Kidney epithelial cell (primary cell): ENCODE measurements at regions not wholly inside any gene's neighbourhood (a gene's known extent, or its start where the extent isn't known, plus 50 kb on each side); places are given as distances from the start of the nearest gene placed in this dataset.
"Not testable (repeated sequence)": the region's sequence is repeated elsewhere in the genome, so short reads cannot be mapped to it uniquely, and the experiment has no call there.

Source experiments
- DNase-seq: peaks from one replicate; pipeline ENCODE4 v3.0.0-alpha.2; 2010; ENCODE audit warnings: low read depth
- H3K27me3 ChIP-seq: 2 replicates; pipeline ENCODE4 v1.6.0; 2011; ENCODE audit warnings: low read length; ENCODE audit not compliant: control insufficient read depth, insufficient read depth
- H3K36me3 ChIP-seq: 2 replicates; pipeline ENCODE4 v1.5.1; 2011; ENCODE audit warnings: low read length; ENCODE audit not compliant: control insufficient read depth, insufficient read depth
- H3K4me3 ChIP-seq: 2 replicates; pipeline ENCODE4 v1.5.1; 2011; ENCODE audit warnings: low read depth, mild to moderate bottlenecking, control low read depth, low read length
- CTCF ChIP-seq: IDR thresholded peaks from 2 replicates; pipeline ENCODE4 v1.5.1; 2011; ENCODE audit warnings: mild to moderate bottlenecking, moderate library complexity, low read length, control low read depth, inconsistent platforms; ENCODE audit not compliant: insufficient read depth, poor library complexity, severe bottlenecking

GRCh38 chr2:16755442-16755841, 89.8 kb upstream of the CYRIA start:
- H3K27me3 ChIP-seq = no peaks in the 10 kb centered on the region
- H3K4me3 ChIP-seq = no peak overlapping the region
- no peaks in the 10 kb centered on the region for H3K36me3 ChIP-seq
- no peak for TF ChIP-seq CTCF
- no peak for DNase-seq

- not testable (repeated sequence) for H3K27me3 ChIP-seq, DNase-seq, H3K36me3 ChIP-seq, H3K4me3 ChIP-seq
Measured at GRCh38 chr2:16753025-16753424, 87.4 kb upstream of the CYRIA start.

GRCh38 chr2:16750925-16751214, 85.2 kb upstream of the CYRIA start:
- not testable (repeated sequence) for DNase-seq, H3K4me3 ChIP-seq, H3K36me3 ChIP-seq, H3K27me3 ChIP-seq

- no peaks in the 10 kb centered on the region for H3K27me3 ChIP-seq
- no peak for TF ChIP-seq CTCF
- H3K4me3 ChIP-seq = no peak overlapping the region
- no peak for DNase-seq
- H3K36me3 ChIP-seq = no peaks in the 10 kb centered on the region
Measured at GRCh38 chr2:16750175-16750924, 84.7 kb upstream of the CYRIA start.

- not testable (repeated sequence) for H3K36me3 ChIP-seq, H3K27me3 ChIP-seq, H3K4me3 ChIP-seq, DNase-seq
Measured at GRCh38 chr2:16748511-16749266, 83.1 kb upstream of the CYRIA start.

- no peak for DNase-seq
- no peak for TF ChIP-seq CTCF
- H3K4me3 ChIP-seq = no peak overlapping the region
- H3K36me3 ChIP-seq = no peaks in the 10 kb centered on the region
- no peaks in the 10 kb centered on the region for H3K27me3 ChIP-seq
Measured at GRCh38 chr2:16747689-16748088, 82.1 kb upstream of the CYRIA start.

- no peak for DNase-seq
- no peak overlapping the region for H3K4me3 ChIP-seq
- no peak for TF ChIP-seq CTCF
- no peaks in the 10 kb centered on the region for H3K27me3 ChIP-seq
- H3K36me3 ChIP-seq = no peaks in the 10 kb centered on the region
Measured at GRCh38 chr2:16747257-16747656, 81.6 kb upstream of the CYRIA start.
